ENCODE measurements at regions not wholly inside any gene's neighbourhood (a gene's known extent, or its start where the extent isn't known, plus 50 kb on each side); places are given as distances from the start of the nearest gene placed in this dataset.

GRCh38 chr1:80842796-80843195 lies 957.9 kb upstream of the ADGRL2 start:
- TF ChIP-seq CTCF (conservative IDR thresholded peaks at IDR 0.05; ENCODE audit: low read length) (no peak), EZH2phosphoT487 (IDR thresholded peaks at IDR 0.05; ENCODE audit: borderline replicate concordance, low read depth, low read length) (no peak)
